ENCODE measurements at regions not wholly inside any gene's neighbourhood (a gene's known extent, or its start where the extent isn't known, plus 50 kb on each side); places are given as distances from the start of the nearest gene placed in this dataset.

- no peaks in the 10 kb centered on the region for H3K36me3 Mint-ChIP-seq (ENCODE audit: insufficient read depth)
- H3K4me1 Mint-ChIP-seq (ENCODE audit: low read depth), result peaks cover 17% of the 10 kb centered on the region
- TF ChIP-seq, protein P1, sequence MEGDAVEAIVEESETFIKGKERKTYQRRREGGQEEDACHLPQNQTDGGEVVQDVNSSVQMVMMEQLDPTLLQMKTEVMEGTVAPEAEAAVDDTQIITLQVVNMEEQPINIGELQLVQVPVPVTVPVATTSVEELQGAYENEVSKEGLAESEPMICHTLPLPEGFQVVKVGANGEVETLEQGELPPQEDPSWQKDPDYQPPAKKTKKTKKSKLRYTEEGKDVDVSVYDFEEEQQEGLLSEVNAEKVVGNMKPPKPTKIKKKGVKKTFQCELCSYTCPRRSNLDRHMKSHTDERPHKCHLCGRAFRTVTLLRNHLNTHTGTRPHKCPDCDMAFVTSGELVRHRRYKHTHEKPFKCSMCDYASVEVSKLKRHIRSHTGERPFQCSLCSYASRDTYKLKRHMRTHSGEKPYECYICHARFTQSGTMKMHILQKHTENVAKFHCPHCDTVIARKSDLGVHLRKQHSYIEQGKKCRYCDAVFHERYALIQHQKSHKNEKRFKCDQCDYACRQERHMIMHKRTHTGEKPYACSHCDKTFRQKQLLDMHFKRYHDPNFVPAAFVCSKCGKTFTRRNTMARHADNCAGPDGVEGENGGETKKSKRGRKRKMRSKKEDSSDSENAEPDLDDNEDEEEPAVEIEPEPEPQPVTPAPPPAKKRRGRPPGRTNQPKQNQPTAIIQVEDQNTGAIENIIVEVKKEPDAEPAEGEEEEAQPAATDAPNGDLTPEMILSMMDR (IDR thresholded peaks at IDR 0.05; ENCODE audit: unreplicated experiment), result no peak
- peaks cover 15% of the 10 kb centered on the region for H3K27me3 Mint-ChIP-seq
- H3K9me3 Mint-ChIP-seq (ENCODE audit: low read depth), result no peaks in the 10 kb centered on the region
- no peak overlapping the region for H3K4me3 Mint-ChIP-seq (ENCODE audit: low read depth)
- DNase-seq (ENCODE audit: low spot score, unreplicated experiment), result no peak
- H3K27ac Mint-ChIP-seq, result no peak overlapping the region
These were observed 233.0 kb upstream of the MKLN1 start for GRCh38 chr7:131094685-131095084.

GRCh38 chr7:131095346-131095745 is 232.3 kb upstream of the MKLN1 start:
- TF ChIP-seq, protein P1 (IDR thresholded peaks at IDR 0.05; ENCODE audit: unreplicated experiment), result no peak
- H3K9me3 Mint-ChIP-seq (ENCODE audit: low read depth), result no peaks in the 10 kb centered on the region
- H3K27ac Mint-ChIP-seq, result no peak overlapping the region
- H3K27me3 Mint-ChIP-seq, result peaks cover 15% of the 10 kb centered on the region
- H3K4me1 Mint-ChIP-seq (ENCODE audit: low read depth), result peaks cover 17% of the 10 kb centered on the region
- H3K36me3 Mint-ChIP-seq (ENCODE audit: insufficient read depth), result no peaks in the 10 kb centered on the region
- no peak overlapping the region for H3K4me3 Mint-ChIP-seq (ENCODE audit: low read depth)
- no peak for DNase-seq (ENCODE audit: low spot score, unreplicated experiment)

DNA sequence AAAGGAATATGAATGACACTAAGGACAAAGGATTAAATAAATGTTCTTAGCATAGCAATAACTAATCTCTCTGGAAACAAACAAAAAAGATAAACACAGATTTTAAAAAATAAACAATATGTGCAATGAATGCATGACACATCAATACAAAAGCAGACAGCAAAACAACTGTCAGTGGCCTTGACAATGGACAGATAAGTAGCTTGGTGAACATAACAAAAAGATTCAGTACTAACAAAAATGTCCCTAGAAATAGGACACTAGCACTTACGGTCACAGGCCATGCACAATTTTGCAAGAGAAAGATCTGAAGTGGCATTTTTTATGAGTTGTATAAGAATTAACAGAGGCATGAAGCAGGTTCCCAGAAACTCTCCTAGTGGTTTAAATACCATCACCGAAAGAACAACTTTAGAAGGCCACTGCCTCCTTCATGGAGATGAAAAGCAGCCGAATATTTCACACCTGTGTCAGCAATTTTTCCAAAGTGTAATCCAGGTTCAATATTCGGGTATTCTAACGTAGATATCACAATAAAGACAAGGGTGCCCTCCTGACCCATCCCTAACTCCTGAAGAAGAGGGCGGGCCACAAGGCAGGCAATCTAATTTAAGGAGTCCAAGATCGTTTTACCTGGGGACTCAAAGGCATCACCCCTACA is 231.3 kb upstream of the MKLN1 start:
- TF ChIP-seq, protein P1 (IDR thresholded peaks at IDR 0.05; ENCODE audit: unreplicated experiment), result no peak

DNA sequence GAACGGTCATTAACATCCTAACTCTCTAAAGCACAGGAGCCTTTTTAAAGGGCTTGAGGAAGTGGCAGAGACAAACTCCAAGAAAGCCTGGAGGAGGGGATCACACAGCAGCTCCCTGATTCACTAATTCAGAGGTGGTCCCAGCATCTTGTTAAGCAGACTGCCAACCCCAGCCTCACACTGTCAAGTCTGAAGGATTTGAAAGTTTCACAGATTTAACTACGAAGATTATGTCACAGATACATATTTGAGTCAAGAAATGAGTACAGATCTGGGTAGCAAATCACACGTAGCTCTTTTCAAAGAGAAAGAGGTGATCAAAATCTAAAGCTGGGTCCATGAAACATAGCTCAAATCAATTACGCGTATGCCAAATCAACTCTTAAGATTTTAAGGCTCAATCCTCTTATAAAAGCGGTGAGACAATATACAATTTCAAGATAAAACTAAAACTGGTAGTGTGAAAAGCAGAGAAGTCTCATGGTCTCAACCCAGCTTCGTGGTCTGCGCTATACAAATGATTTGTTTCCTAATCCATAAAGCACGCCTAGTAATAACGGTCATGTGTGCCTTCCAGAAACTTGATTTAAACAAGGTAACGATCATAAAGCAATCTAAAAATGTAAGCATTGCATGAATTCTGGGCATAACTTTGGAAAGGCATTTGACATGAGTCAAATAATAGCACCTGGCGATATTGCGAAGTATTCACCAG is 229.9 kb upstream of the MKLN1 start:
- Mint-ChIP-seq H3K4me1 (ENCODE audit: low read depth) (peaks cover 2% of the 10 kb centered on the region), H3K9me3 (ENCODE audit: low read depth) (no peaks in the 10 kb centered on the region), H3K36me3 (ENCODE audit: insufficient read depth) (no peaks in the 10 kb centered on the region), H3K4me3 (ENCODE audit: low read depth) (no peak overlapping the region), H3K27ac (no peak overlapping the region), H3K27me3 (peaks cover 11% of the 10 kb centered on the region)
- no peak for DNase-seq (ENCODE audit: low spot score, unreplicated experiment)
- TF ChIP-seq, protein P1 (IDR thresholded peaks at IDR 0.05; ENCODE audit: unreplicated experiment), result no peak

More for the DNA sequence above, 231.3 kb upstream of the MKLN1 start:
- H3K27ac Mint-ChIP-seq, result no peak overlapping the region
- H3K27me3 Mint-ChIP-seq, result peaks cover 12% of the 10 kb centered on the region
- H3K36me3 Mint-ChIP-seq (ENCODE audit: insufficient read depth), result no peaks in the 10 kb centered on the region
- no peaks in the 10 kb centered on the region for H3K9me3 Mint-ChIP-seq (ENCODE audit: low read depth)
- no peak overlapping the region for H3K4me3 Mint-ChIP-seq (ENCODE audit: low read depth)
- DNase-seq (ENCODE audit: low spot score, unreplicated experiment), result no peak
- H3K4me1 Mint-ChIP-seq (ENCODE audit: low read depth), result peaks cover 9% of the 10 kb centered on the region

- H3K9me3 Mint-ChIP-seq (ENCODE audit: low read depth), result no peaks in the 10 kb centered on the region
- H3K27me3 Mint-ChIP-seq, result peaks cover 14% of the 10 kb centered on the region
- no peak overlapping the region for H3K4me3 Mint-ChIP-seq (ENCODE audit: low read depth)
- H3K4me1 Mint-ChIP-seq (ENCODE audit: low read depth), result peaks cover 2% of the 10 kb centered on the region
- H3K36me3 Mint-ChIP-seq (ENCODE audit: insufficient read depth), result no peaks in the 10 kb centered on the region
- no peak for DNase-seq (ENCODE audit: low spot score, unreplicated experiment)
- no peak overlapping the region for H3K27ac Mint-ChIP-seq
- TF ChIP-seq, protein P1 (IDR thresholded peaks at IDR 0.05; ENCODE audit: unreplicated experiment), result no peak
These were observed 229.1 kb upstream of the MKLN1 start for GRCh38 chr7:131098527-131098926.
